GM12878 (cell line): ENCODE measurements at regions not wholly inside any gene's neighbourhood (a gene's known extent, or its start where the extent isn't known, plus 50 kb on each side); places are given as distances from the start of the nearest gene placed in this dataset.

Experiments
- ATAC-seq: fragments of 200-7000 bp; cut with Tn5 transposase; 3 replicates; pipeline ENCODE4 v1.9.1; 2020; ENCODE audit warnings: mild to moderate bottlenecking, moderate library complexity
- BruUV-seq: library from RNA; stranded (reverse); fragments of 400-500 nt; replicated peaks from 2 replicates; lab custom pipeline; 2021; lab: Mats Ljungman, UMichigan
- CTCF ChIA-PET: fragments of 300-600 bp; sonication (Branson Sonifier 250); formaldehyde crosslinking; extraction: SDS; loops from one replicate; lab custom pipeline; 2021; ENCODE audit warnings: inconsistent platforms; lab: Yijun Ruan, JAX
- POLR2A ChIA-PET: fragments of 350-600 bp; formaldehyde crosslinking; extraction: SDS; loops from one replicate; lab custom pipeline; 2021; ENCODE audit warnings: inconsistent platforms; lab: Charles Lee
- RAD21 ChIA-PET: fragments of 300-600 bp; sonication (Branson Sonifier 250); formaldehyde crosslinking; loops from one replicate; lab custom pipeline; 2023; ENCODE audit warnings: antibody characterized with exemption; ENCODE audit not compliant: unreplicated experiment; lab: Charles Lee
- SMC1A ChIA-PET: fragments of 300-600 bp; sonication (Branson Sonifier 250); formaldehyde crosslinking; loops from one replicate; lab custom pipeline; 2023; ENCODE audit not compliant: unreplicated experiment, uncharacterized antibody; lab: Charles Lee
- DNase-seq: peaks from one replicate; pipeline ENCODE4 v3.0.0-alpha.2; 2011; ENCODE audit warnings: low read depth, low spot score
- FAIRE-seq: peaks from 3 replicates; lab custom pipeline; 2011; peaks lifted over from hg19 to GRCh38; lab: Jason Lieb, UNC
- H2AFZ ChIP-seq: 2 replicates; pipeline ENCODE4 v1.6.0; 2011; ENCODE audit warnings: low read depth, low read length, control low read depth; ENCODE audit not compliant: control insufficient read depth
- H3K27ac ChIP-seq: 2 replicates; pipeline ENCODE4 v1.5.1; 2011; ENCODE audit warnings: control low read depth; ENCODE audit not compliant: control insufficient read depth, insufficient read depth
- H3K27me3 ChIP-seq, 2 experiments: replicated peaks in 1 of 2; 2 replicates each; pipeline versions ENCODE4 v1.6.0 to v1.6.1; 2011; ENCODE audit warnings: low read length in 1 of 2; ENCODE audit not compliant: control insufficient read depth in 2 of 2, insufficient read depth in 2 of 2
- H3K36me3 ChIP-seq, 2 experiments: 2 replicates each; pipeline ENCODE4 v1.5.1; 2011; ENCODE audit warnings: low read length in 1 of 2; ENCODE audit not compliant: control insufficient read depth in 2 of 2, insufficient read depth in 2 of 2
- H3K4me1 ChIP-seq: 2 replicates; pipeline ENCODE4 v1.6.1; 2011; ENCODE audit warnings: mild to moderate bottlenecking, low read length, moderate library complexity, mixed read lengths; ENCODE audit not compliant: control insufficient read depth, insufficient read depth
- H3K4me2 ChIP-seq: 2 replicates; pipeline ENCODE4 v1.6.0; 2011; ENCODE audit warnings: control low read depth; ENCODE audit not compliant: control insufficient read depth, insufficient read depth
- H3K4me3 ChIP-seq: fragments of 200-600 bp; sonication (generic); 2 replicates; pipeline ENCODE4 v1.5.1; 2016
- H3K79me2 ChIP-seq: 2 replicates; pipeline ENCODE4 v1.6.0; 2011; ENCODE audit warnings: low read length; ENCODE audit not compliant: control insufficient read depth, insufficient read depth
- H3K9ac ChIP-seq: 2 replicates; pipeline ENCODE4 v1.8.0; 2011; ENCODE audit warnings: low read length, control low read depth, mixed read lengths; ENCODE audit not compliant: control insufficient read depth, insufficient read depth
- H3K9me3 ChIP-seq: replicated peaks from 3 replicates; pipeline ENCODE4 v1.5.1; 2011; ENCODE audit warnings: mild to moderate bottlenecking, low read length; ENCODE audit not compliant: control insufficient read depth, insufficient read depth
- H4K20me1 ChIP-seq: 2 replicates; pipeline ENCODE4 v1.6.0; 2011; ENCODE audit not compliant: control insufficient read depth, insufficient read depth
- BHLHE40 ChIP-seq, 2 experiments: fragments of 450-650 bp in 1 of 2; IDR thresholded peaks; 2 replicates each; pipeline ENCODE4 v1.6.1; 2011 to 2017; ENCODE audit warnings: low read depth in 2 of 2, borderline replicate concordance in 1 of 2, improper control_type of control experiment in 1 of 2, low read length in 1 of 2, mild to moderate bottlenecking in 1 of 2
- CBFB ChIP-seq: IDR thresholded peaks from 2 replicates; pipeline ENCODE4 v1.6.1; 2016; ENCODE audit warnings: antibody characterized with exemption, low read depth
- ETV6 ChIP-seq, 2 experiments: fragments of 450-650 bp in 1 of 2; IDR thresholded peaks in 1 of 2; conservative IDR thresholded peaks in 1 of 2; 2 replicates each; pipeline ENCODE4 v1.6.1; 2014; ENCODE audit warnings: antibody characterized with exemption in 1 of 2, borderline replicate concordance in 1 of 2, low read depth in 1 of 2, mild to moderate bottlenecking in 1 of 2, moderate library complexity in 1 of 2
- IKZF1 ChIP-seq: fragments of 450-650 bp; conservative IDR thresholded peaks from 2 replicates; pipeline ENCODE4 v1.6.1; 2017; ENCODE audit warnings: antibody characterized with exemption, mild to moderate bottlenecking
- PAX5 ChIP-seq: IDR thresholded peaks from 2 replicates; pipeline ENCODE4 v1.6.1; 2011; ENCODE audit warnings: low read depth, low read length, borderline replicate concordance
- POLR2AphosphoS2 ChIP-seq: IDR thresholded peaks from 2 replicates; pipeline ENCODE4 v1.6.1; 2011; ENCODE audit warnings: low read depth, mild to moderate bottlenecking, low read length, improper control_type of control experiment, moderate library complexity
- POLR2AphosphoS5 ChIP-seq: IDR thresholded peaks from 2 replicates; pipeline ENCODE4 v1.6.1; 2011; ENCODE audit warnings: mild to moderate bottlenecking, low read length, inconsistent platforms
- RCOR1 ChIP-seq: conservative IDR thresholded peaks from 2 replicates; pipeline ENCODE4 v1.6.1; 2012; ENCODE audit warnings: low read depth, low read length, improper control_type of control experiment
- SMC3 ChIP-seq: IDR thresholded peaks from 2 replicates; pipeline ENCODE4 v1.6.1; 2011; ENCODE audit warnings: low read length, improper control_type of control experiment, borderline replicate concordance
- WGBS: methylation state at CpG from one replicate; pipeline ENCODE4 v1.1.6; 2016; ENCODE audit warnings: low lambda C conversion rate; ENCODE audit not compliant: insufficient replicate concordance, insufficient coverage; ENCODE audit errors: missing lambda C conversion rate; 5-methylcytosine and 5-hydroxymethylcytosine counted together
- in situ Hi-C: fragments of 300-500 bp; cut with MboI; formaldehyde crosslinking; loops from 9 replicates; pipeline ENCODE4 v1.14.3; 2018; ENCODE audit warnings: mixed read lengths
- intact Hi-C: fragments of 100-400 bp; cut with micrococcal nuclease; formaldehyde crosslinking; loops from one replicate; pipeline ENCODE4 v1.14.2; 2022; ENCODE audit not compliant: unreplicated experiment
- TF ChIP-seq, protein P1 (sequence below): fragments of 450-650 bp; formaldehyde crosslinking; IDR thresholded peaks from 2 replicates; pipeline ENCODE4 v1.4.0; 2022; ENCODE audit warnings: mild to moderate bottlenecking, moderate library complexity

GRCh38 chr15:53225781-53226180 is 435.6 kb upstream of the ONECUT1 start:
- Histone ChIP-seq H3K79me2 (no peaks in the 10 kb centered on the region), H3K27me3 (no peaks in the 10 kb centered on the region), H4K20me1 (no peaks in the 10 kb centered on the region), H3K4me2 (no peak overlapping the region), H3K36me3 (no peaks in the 10 kb centered on the region), H3K4me3 (no peak overlapping the region), H3K4me1 (no peaks in the 10 kb centered on the region), H3K9ac (no peak overlapping the region), H2AFZ (no peak overlapping the region), H3K9me3 (no peaks in the 10 kb centered on the region)
- FAIRE-seq (no peak), ATAC-seq (no peak)
- ChIA-PET CTCF (no interaction called here), POLR2A (no interaction called here), SMC1A (no interaction called here)
- BruUV-seq: no TSS peak
- WGBS: 23% methylated on average over 3 of the region's 3 CpGs
- no peak for TF ChIP-seq POLR2AphosphoS2
- no peak for TF ChIP-seq PAX5
- TF ChIP-seq, protein P1, sequence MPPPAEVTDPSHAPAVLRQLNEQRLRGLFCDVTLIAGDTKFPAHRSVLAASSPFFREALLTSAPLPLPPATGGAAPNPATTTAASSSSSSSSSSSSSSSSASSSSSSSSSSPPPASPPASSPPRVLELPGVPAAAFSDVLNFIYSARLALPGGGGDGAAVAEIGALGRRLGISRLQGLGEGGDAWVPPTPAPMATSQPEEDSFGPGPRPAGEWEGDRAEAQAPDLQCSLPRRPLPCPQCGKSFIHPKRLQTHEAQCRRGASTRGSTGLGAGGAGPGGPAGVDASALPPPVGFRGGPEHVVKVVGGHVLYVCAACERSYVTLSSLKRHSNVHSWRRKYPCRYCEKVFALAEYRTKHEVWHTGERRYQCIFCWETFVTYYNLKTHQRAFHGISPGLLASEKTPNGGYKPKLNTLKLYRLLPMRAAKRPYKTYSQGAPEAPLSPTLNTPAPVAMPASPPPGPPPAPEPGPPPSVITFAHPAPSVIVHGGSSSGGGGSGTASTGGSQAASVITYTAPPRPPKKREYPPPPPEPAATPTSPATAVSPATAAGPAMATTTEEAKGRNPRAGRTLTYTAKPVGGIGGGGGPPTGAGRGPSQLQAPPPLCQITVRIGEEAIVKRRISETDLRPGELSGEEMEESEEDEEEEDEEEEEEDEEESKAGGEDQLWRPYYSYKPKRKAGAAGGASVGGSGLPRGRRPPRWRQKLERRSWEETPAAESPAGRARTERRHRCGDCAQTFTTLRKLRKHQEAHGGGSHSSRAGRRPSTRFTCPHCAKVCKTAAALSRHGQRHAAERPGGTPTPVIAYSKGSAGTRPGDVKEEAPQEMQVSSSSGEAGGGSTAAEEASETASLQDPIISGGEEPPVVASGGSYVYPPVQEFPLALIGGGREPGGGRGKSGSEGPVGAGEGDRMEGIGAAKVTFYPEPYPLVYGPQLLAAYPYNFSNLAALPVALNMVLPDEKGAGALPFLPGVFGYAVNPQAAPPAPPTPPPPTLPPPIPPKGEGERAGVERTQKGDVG (CRISPR knock-in tag): no peak
- no peak for TF ChIP-seq ETV6 (conservative IDR thresholded peaks at IDR 0.05 in 1 of 2, IDR thresholded peaks at IDR 0.05 in 1 of 2; ENCODE audit: borderline replicate concordance in 1 of 2, low read depth in 1 of 2)
- TF ChIP-seq CBFB: no peak
- no peak for TF ChIP-seq IKZF1
- no peak for TF ChIP-seq SMC3
- no peak for TF ChIP-seq BHLHE40 (IDR thresholded peaks at IDR 0.05; ENCODE audit: borderline replicate concordance in 1 of 2, low read depth in 2 of 2, low read length in 1 of 2)
- TF ChIP-seq RCOR1: no peak
- TF ChIP-seq POLR2AphosphoS5: no peak
- TF ChIP-seq, all 136 proteins: peak for 0
- RAD21 ChIA-PET: no interaction called here
- no peak overlapping the region for H3K27ac ChIP-seq
- in situ Hi-C loops: no loop called here
- DNase-seq: no peak
- intact Hi-C loops: no loop called here
